ENCODE measurements at regions not wholly inside any gene's neighbourhood (a gene's known extent, or its start where the extent isn't known, plus 50 kb on each side); places are given as distances from the start of the nearest gene placed in this dataset.

GRCh38 chr1:82901561-82901960, 1097.4 kb downstream of the TTLL7 start:
- 88 to 92% methylated on average over 5 of the region's 5 CpGs for WGBS, 2 donors
- no peaks in the 10 kb centered on the region for H3K27me3 ChIP-seq
- H3K4me1 ChIP-seq: no peaks in the 10 kb centered on the region
- TF ChIP-seq, protein P1, sequence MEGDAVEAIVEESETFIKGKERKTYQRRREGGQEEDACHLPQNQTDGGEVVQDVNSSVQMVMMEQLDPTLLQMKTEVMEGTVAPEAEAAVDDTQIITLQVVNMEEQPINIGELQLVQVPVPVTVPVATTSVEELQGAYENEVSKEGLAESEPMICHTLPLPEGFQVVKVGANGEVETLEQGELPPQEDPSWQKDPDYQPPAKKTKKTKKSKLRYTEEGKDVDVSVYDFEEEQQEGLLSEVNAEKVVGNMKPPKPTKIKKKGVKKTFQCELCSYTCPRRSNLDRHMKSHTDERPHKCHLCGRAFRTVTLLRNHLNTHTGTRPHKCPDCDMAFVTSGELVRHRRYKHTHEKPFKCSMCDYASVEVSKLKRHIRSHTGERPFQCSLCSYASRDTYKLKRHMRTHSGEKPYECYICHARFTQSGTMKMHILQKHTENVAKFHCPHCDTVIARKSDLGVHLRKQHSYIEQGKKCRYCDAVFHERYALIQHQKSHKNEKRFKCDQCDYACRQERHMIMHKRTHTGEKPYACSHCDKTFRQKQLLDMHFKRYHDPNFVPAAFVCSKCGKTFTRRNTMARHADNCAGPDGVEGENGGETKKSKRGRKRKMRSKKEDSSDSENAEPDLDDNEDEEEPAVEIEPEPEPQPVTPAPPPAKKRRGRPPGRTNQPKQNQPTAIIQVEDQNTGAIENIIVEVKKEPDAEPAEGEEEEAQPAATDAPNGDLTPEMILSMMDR (IDR thresholded peaks at IDR 0.05): no peak
- intact Hi-C loops (cut with DNase I): no loop called here
- H3K9me3 ChIP-seq: no peaks in the 10 kb centered on the region
- H3K27ac ChIP-seq: no peak overlapping the region
- H3K4me3 ChIP-seq: no peak overlapping the region
- ATAC-seq (no peak), DNase-seq (no peak)
- H3K36me3 ChIP-seq: no peaks in the 10 kb centered on the region

DNA sequence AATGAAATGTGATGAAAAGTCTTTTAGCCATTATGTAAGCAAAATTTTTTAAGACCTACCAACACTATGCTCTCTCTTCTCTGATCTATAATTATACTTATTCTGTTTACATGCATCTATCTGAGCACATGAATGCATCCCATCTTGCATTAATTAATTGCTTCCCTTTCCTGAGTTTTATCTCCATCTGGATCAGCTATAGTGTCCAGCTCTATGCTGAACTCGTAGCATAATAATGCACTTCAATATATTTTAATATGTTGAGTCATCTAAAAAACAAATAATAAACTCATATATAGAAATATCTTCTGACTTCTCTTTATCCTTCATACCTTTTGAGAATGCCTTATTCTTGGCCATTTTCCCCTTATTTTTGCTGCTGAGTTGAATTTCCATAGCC, 1097.8 kb downstream of the TTLL7 start:
- ATAC-seq (no peak), DNase-seq (no peak)
- H3K4me3 ChIP-seq: no peak overlapping the region
- no peaks in the 10 kb centered on the region for H3K4me1 ChIP-seq
- intact Hi-C loops (cut with DNase I): no loop called here
- no peaks in the 10 kb centered on the region for H3K27me3 ChIP-seq
- no peak overlapping the region for H3K27ac ChIP-seq
- no peaks in the 10 kb centered on the region for H3K36me3 ChIP-seq
- WGBS, 2 donors: 58 to 63% methylated on average over 1 of the region's 1 CpG
- no peaks in the 10 kb centered on the region for H3K9me3 ChIP-seq
- TF ChIP-seq, protein P1 (IDR thresholded peaks at IDR 0.05): no peak

GRCh38 chr1:82899017-82899416, 1098.3 kb downstream of the ADGRL2 start:
- ATAC-seq (no peak), DNase-seq (no peak)
- TF ChIP-seq, protein P1 (IDR thresholded peaks at IDR 0.05): no peak
- H3K36me3 ChIP-seq: no peaks in the 10 kb centered on the region
- H3K27ac ChIP-seq: no peak overlapping the region
- 62 to 63% methylated on average over 3 of the region's 3 CpGs for WGBS, 2 donors
- no peaks in the 10 kb centered on the region for H3K4me1 ChIP-seq
- intact Hi-C loops (cut with DNase I): no loop called here
- no peak overlapping the region for H3K4me3 ChIP-seq
- H3K9me3 ChIP-seq: no peaks in the 10 kb centered on the region
- H3K27me3 ChIP-seq: no peaks in the 10 kb centered on the region

DNA sequence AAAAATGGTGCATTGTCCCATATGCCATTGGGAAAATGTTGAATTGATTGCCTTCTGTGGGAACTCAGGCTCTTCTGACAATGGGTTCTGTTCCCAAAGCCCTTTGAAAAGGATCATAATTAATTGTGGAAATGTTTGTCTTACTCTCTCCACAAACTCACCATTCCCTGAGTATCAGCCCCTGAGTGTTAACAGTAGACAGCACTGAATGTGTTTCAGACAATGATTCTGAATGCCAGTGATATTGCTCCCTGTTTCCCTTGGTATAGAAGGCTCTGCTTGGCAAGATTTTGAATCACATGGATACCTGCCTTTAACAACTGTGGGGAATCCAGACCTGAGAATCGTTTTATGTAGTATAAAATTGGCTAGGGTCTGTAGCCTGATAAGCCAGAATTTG, 1096.8 kb downstream of the ADGRL2 start:
- Histone ChIP-seq H3K27me3 (no peaks in the 10 kb centered on the region), H3K27ac (no peak overlapping the region), H3K9me3 (no peaks in the 10 kb centered on the region), H3K4me1 (no peaks in the 10 kb centered on the region), H3K36me3 (no peaks in the 10 kb centered on the region), H3K4me3 (no peak overlapping the region)
- TF ChIP-seq, protein P1 (IDR thresholded peaks at IDR 0.05): no peak
- WGBS, 2 donors: 69 to 76% methylated on average over 1 of the region's 1 CpG
- intact Hi-C loops (cut with DNase I): no loop called here
- DNase-seq: no peak
- no peak for ATAC-seq

DNA sequence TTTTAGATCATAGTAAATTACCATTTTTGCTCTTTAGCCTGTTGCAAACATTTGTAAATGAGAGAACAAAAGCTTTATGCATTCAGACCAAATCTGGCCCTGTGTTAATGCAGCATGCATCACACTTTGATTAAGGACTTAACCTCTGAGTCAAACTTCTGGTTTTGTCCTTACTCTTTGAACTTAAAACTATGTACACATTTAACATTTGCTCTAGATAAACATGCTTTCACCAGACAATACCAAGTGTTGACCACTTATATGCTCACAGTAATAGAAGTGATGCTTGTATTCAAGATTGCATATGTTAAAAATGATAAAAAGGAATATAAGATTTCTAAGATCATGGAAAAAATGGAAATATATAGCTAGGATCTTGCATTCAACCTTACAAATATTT, 1095.3 kb downstream of the ADGRL2 start:
- Histone ChIP-seq H3K4me3 (no peak overlapping the region), H3K36me3 (no peaks in the 10 kb centered on the region), H3K4me1 (no peaks in the 10 kb centered on the region), H3K27ac (no peak overlapping the region), H3K27me3 (no peaks in the 10 kb centered on the region), H3K9me3 (no peaks in the 10 kb centered on the region)
- intact Hi-C loops (cut with DNase I): no loop called here
- ATAC-seq (no peak), DNase-seq (no peak)
- TF ChIP-seq, protein P1 (IDR thresholded peaks at IDR 0.05): no peak
